Upper lobe of left lung (tissue), 6 donors: ENCODE measurements at regions not wholly inside any gene's neighbourhood (a gene's known extent, or its start where the extent isn't known, plus 50 kb on each side); places are given as distances from the start of the nearest gene placed in this dataset.

ENCODE experiments used
- ATAC-seq, 2 donors: fragments of 200-7000 bp; cut with Tn5 transposase; one replicate each; pipeline ENCODE4 v1.9.1; 2022; ENCODE audit warnings: mild to moderate bottlenecking in 2 of 2, moderate library complexity in 2 of 2; ENCODE audit not compliant: low FRiP score in 2 of 2
- DNase-seq, 2 donors: peaks; one replicate each; pipeline ENCODE4 v3.0.0-alpha.2; 2019 to 2020
- H3K27ac ChIP-seq, 4 donors: fragments of 200-600 bp; sonication (generic); one replicate each; pipeline ENCODE4 v1.5.1; 2016 to 2019
- H3K27me3 ChIP-seq, 4 donors: fragments of 200-600 bp; sonication (generic); one replicate each; pipeline ENCODE4 v1.5.1; 2017 to 2019
- H3K36me3 ChIP-seq, 4 donors: fragments of 200-600 bp; sonication (generic); one replicate each; pipeline ENCODE4 v1.5.1; 2016 to 2019
- H3K4me1 ChIP-seq, 4 donors: fragments of 200-600 bp; sonication (generic); one replicate each; pipeline ENCODE4 v1.5.1; 2018 to 2019
- H3K4me3 ChIP-seq, 4 donors: fragments of 200-600 bp; sonication (generic); one replicate each; pipeline ENCODE4 v1.5.1; 2017 to 2019; ENCODE audit warnings: mild to moderate bottlenecking in 2 of 4, moderate library complexity in 1 of 4
- H3K9me3 ChIP-seq, 4 donors: fragments of 200-600 bp; sonication (generic); one replicate each; pipeline ENCODE4 v1.5.1; 2018 to 2019
- EP300 ChIP-seq, 4 donors: sonication (generic); formaldehyde crosslinking; IDR thresholded peaks; one replicate each; pipeline ENCODE4 v1.5.1; 2017; ENCODE audit warnings: antibody characterized with exemption in 4 of 4, control low read depth in 2 of 4
- POLR2A ChIP-seq, 4 donors: fragments of 450-650 bp; IDR thresholded peaks; one replicate each; pipeline ENCODE4 v1.5.1; 2016 to 2017; ENCODE audit warnings: antibody characterized with exemption in 4 of 4, mild to moderate bottlenecking in 2 of 4
- POLR2AphosphoS5 ChIP-seq, 2 donors: sonication (generic); formaldehyde crosslinking; IDR thresholded peaks; one replicate each; pipeline ENCODE4 v1.5.1; 2017; ENCODE audit warnings: antibody characterized with exemption in 2 of 2
- WGBS, 2 donors: methylation state at CpG; one replicate each; pipeline ENCODE4 v1.1.5; 2017 to 2018; 5-methylcytosine and 5-hydroxymethylcytosine counted together
- TF ChIP-seq, protein P1 (sequence below), 6 experiments: fragments of 450-650 bp in 4 of 6; fragments of 200-600 bp in 2 of 6; sonication (generic) in 2 of 6; IDR thresholded peaks; one replicate each; pipeline ENCODE4 v1.5.1; 2016 to 2019; ENCODE audit warnings: antibody characterized with exemption in 6 of 6
- donor health status: DM: no; HTN: no; CAD: no; lungs with moderate emphysema.
- donor health status: DM: no; HTN: yes; CAD: no; lungs with severe emphysema.

DNA sequence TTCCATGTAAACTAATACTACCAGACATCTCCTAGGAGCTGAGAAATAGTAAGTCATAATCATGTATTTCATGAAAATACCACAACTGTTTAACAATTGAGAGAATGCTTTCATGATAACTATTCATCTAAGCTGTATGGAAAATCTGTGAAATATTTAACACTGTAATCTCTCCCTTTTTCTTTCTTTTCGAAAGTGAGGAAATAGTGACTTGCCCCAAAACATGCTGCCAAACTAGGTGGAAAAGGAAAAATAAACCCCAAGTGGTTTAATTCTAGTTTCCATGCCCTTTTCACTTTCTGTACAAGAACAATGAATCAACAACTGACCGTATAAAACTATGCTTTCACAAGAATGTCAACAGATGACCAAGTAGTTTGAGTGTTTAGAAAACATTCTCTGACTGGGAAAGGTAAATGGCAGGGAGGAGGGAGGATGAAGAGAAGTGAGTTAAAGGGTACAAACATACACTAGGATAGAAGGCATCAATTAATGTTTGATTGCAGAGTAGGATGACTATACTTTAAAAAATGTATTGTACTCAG, 147.5 kb upstream of the AVPR1A start:
- no peaks in the 10 kb centered on the region for H3K27me3 ChIP-seq
- H3K27ac ChIP-seq: no peak overlapping the region
- no peaks in the 10 kb centered on the region for H3K36me3 ChIP-seq
- no peak overlapping the region for H3K4me3 ChIP-seq
- DNase-seq: no peak
- TF ChIP-seq POLR2AphosphoS5 (IDR thresholded peaks at IDR 0.05) (no peak), EP300 (IDR thresholded peaks at IDR 0.05) (no peak), POLR2A (IDR thresholded peaks at IDR 0.05) (no peak)
- TF ChIP-seq, protein P1, sequence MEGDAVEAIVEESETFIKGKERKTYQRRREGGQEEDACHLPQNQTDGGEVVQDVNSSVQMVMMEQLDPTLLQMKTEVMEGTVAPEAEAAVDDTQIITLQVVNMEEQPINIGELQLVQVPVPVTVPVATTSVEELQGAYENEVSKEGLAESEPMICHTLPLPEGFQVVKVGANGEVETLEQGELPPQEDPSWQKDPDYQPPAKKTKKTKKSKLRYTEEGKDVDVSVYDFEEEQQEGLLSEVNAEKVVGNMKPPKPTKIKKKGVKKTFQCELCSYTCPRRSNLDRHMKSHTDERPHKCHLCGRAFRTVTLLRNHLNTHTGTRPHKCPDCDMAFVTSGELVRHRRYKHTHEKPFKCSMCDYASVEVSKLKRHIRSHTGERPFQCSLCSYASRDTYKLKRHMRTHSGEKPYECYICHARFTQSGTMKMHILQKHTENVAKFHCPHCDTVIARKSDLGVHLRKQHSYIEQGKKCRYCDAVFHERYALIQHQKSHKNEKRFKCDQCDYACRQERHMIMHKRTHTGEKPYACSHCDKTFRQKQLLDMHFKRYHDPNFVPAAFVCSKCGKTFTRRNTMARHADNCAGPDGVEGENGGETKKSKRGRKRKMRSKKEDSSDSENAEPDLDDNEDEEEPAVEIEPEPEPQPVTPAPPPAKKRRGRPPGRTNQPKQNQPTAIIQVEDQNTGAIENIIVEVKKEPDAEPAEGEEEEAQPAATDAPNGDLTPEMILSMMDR (IDR thresholded peaks at IDR 0.05): no peak
- ATAC-seq: no peak
- 30 to 56% methylated on average over 2 of the region's 2 CpGs for WGBS, 2 donors
- H3K4me1 ChIP-seq: no peaks in the 10 kb centered on the region
- H3K9me3 ChIP-seq: no peaks in the 10 kb centered on the region

DNA sequence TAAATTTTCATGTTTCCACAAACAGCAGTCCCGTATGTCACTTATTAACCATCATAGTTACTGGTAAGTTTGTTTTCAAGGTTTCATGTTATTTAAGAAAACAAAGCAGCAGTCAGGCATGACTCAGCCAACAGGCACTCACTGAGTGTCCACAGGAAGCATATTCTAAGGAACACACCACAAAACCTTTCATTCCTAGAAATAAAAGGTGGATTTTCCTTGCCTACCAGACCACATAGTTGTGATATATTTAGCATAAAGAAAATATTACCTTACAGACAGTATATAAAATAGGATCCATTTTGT, 143.3 kb upstream of the AVPR1A start:
- TF ChIP-seq, protein P1 (IDR thresholded peaks at IDR 0.05): no peak
- no peak for TF ChIP-seq EP300 (IDR thresholded peaks at IDR 0.05)
- no peak for TF ChIP-seq POLR2AphosphoS5 (IDR thresholded peaks at IDR 0.05)
- no peak for TF ChIP-seq POLR2A (IDR thresholded peaks at IDR 0.05)
- no peak overlapping the region for H3K4me3 ChIP-seq
- H3K9me3 ChIP-seq: no peaks in the 10 kb centered on the region
- ATAC-seq: no peak
- no peak for DNase-seq
- WGBS, 2 donors: 41 to 54% methylated on average over 1 of the region's 1 CpG
- H3K4me1 ChIP-seq: no peaks in the 10 kb centered on the region
- no peaks in the 10 kb centered on the region for H3K36me3 ChIP-seq
- no peak overlapping the region for H3K27ac ChIP-seq
- no peaks in the 10 kb centered on the region for H3K27me3 ChIP-seq

DNA sequence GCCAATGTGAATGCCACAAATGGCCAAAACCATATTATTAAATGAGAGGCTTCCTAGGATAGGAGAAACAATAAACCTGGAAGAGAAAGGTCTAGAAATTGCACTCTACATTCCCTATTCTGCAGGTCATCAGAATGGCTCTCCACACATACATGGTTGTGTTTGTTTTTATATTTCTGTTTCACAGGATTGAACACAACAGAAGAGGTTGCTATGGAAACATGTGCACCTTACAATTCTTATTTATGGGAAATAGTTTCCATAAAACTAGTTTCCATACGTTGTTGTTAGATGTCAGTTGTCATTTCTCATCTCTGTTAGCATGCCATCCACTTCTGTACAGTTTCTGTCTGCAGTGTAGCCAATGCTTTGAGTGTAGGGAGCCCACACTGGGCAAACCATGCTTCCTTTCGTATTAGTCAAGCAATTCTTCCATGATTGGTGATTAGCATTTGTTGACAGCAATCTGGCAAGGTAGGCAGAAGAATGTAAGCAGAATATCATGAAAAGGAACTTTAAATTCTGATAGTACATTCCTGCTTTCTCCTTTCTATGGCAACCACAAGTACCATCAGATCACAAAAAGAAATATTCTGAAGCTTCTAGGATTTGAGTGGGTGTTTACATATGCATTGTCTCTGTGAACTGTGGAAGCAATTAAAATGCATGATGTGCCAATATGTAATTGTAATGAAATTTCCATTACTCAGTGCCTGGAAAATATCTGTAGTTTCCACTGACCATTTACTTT, 141.6 kb upstream of the AVPR1A start:
- H3K4me1 ChIP-seq: no peaks in the 10 kb centered on the region
- no peaks in the 10 kb centered on the region for H3K9me3 ChIP-seq
- H3K36me3 ChIP-seq: no peaks in the 10 kb centered on the region
- WGBS, 2 donors: 64 to 72% methylated on average over 2 of the region's 2 CpGs
- DNase-seq: no peak
- H3K27ac ChIP-seq: no peak overlapping the region
- ATAC-seq: no peak
- TF ChIP-seq, protein P1 (IDR thresholded peaks at IDR 0.05): no peak
- no peak for TF ChIP-seq POLR2A (IDR thresholded peaks at IDR 0.05)
- TF ChIP-seq EP300 (IDR thresholded peaks at IDR 0.05): no peak
- TF ChIP-seq POLR2AphosphoS5 (IDR thresholded peaks at IDR 0.05): no peak
- no peaks in the 10 kb centered on the region for H3K27me3 ChIP-seq
- no peak overlapping the region for H3K4me3 ChIP-seq

DNA sequence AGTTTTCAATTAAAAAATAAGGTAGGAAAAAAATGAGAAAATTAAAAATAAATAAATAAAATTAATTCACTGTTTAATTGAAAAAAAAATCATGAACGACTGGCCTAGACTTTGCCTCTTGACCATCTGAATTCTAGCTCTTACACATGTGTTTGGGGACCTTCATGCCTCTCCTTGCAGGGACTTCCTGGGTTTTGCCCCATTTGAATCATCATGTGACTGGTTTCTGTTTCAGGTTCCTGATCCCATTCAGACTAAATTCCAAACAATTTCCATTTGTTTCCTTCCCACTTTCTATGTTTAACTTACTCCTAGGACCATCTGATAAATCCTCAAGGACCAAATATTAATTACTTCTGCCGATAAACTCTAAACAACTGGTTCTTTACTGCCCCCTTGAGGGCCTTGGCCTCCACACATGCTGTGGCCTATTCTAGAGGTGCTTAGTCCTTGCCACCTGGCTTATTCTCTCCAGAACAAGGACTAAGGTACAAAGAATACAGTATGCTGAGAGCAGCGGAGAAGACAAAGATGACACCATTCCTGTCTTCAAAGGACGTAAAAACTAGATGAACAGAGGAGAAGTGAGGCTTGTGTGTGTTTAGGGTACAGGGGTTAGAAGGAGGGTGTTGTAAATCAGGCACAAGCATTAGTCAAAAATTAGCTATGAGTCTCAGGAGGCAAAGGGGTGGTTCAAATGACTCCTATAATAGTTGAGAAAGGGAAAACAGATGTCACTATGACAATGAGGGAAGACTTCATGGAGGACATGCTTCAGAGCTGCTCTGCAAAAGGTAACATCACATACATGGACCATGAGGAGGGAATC, 125.8 kb upstream of the AVPR1A start:
- H3K36me3 ChIP-seq: no peaks in the 10 kb centered on the region
- TF ChIP-seq, protein P1 (IDR thresholded peaks at IDR 0.05): peak in 3 of 6 experiments; percentile 10 to 46 (median 38)
- TF ChIP-seq POLR2AphosphoS5 (IDR thresholded peaks at IDR 0.05) (no peak), POLR2A (IDR thresholded peaks at IDR 0.05) (no peak), EP300 (IDR thresholded peaks at IDR 0.05) (no peak)
- H3K4me3 ChIP-seq: no peak overlapping the region
- no peak overlapping the region for H3K27ac ChIP-seq
- H3K9me3 ChIP-seq: no peaks in the 10 kb centered on the region
- H3K27me3 ChIP-seq: no peaks in the 10 kb centered on the region
- H3K4me1 ChIP-seq: no peaks in the 10 kb centered on the region
- DNase-seq (no peak), ATAC-seq (no peak)
- WGBS, 2 donors: 37 to 41% methylated on average over 4 of the region's 4 CpGs
